Body of pancreas (tissue), 4 donors: ENCODE measurements at regions not wholly inside any gene's neighbourhood (a gene's known extent, or its start where the extent isn't known, plus 50 kb on each side); places are given as distances from the start of the nearest gene placed in this dataset.

Experiments
- POLR2A ChIP-seq, 3 donors: fragments of 450-650 bp; IDR thresholded peaks; one replicate each; pipeline ENCODE4 v1.6.1; 2016; ENCODE audit warnings: antibody characterized with exemption in 3 of 3, mild to moderate bottlenecking in 2 of 3
- TF ChIP-seq, protein P1 (sequence below), 7 experiments: fragments of 450-650 bp in 4 of 7; fragments of 200-600 bp in 3 of 7; sonication (generic) in 3 of 7; IDR thresholded peaks; one replicate each; pipeline ENCODE4 v1.5.1; 2016 to 2019; ENCODE audit warnings: antibody characterized with exemption in 7 of 7

DNA sequence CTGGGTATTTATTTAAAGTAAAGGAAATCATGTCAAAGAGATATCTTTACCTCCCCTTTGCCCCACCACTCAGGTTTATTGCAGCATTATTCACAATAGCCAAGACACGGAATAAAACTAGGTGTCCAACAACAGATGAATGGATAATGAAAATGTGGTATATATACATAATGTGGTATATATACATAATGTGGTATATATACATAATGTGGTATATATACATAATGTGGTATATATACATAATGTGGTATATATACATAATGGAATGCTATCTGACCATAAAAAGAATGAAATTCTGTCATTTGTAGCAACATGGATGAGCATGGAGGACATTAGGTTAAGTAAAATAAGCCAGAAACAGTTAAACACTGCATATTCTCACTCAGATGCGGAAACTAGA is 262.6 kb upstream of the PLXNA2 start:
- TF ChIP-seq, protein P1, sequence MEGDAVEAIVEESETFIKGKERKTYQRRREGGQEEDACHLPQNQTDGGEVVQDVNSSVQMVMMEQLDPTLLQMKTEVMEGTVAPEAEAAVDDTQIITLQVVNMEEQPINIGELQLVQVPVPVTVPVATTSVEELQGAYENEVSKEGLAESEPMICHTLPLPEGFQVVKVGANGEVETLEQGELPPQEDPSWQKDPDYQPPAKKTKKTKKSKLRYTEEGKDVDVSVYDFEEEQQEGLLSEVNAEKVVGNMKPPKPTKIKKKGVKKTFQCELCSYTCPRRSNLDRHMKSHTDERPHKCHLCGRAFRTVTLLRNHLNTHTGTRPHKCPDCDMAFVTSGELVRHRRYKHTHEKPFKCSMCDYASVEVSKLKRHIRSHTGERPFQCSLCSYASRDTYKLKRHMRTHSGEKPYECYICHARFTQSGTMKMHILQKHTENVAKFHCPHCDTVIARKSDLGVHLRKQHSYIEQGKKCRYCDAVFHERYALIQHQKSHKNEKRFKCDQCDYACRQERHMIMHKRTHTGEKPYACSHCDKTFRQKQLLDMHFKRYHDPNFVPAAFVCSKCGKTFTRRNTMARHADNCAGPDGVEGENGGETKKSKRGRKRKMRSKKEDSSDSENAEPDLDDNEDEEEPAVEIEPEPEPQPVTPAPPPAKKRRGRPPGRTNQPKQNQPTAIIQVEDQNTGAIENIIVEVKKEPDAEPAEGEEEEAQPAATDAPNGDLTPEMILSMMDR (IDR thresholded peaks at IDR 0.05) = no peak
- no peak for TF ChIP-seq POLR2A (IDR thresholded peaks at IDR 0.05)
